HG02642 (cell line): ENCODE measurements at regions not wholly inside any gene's neighbourhood (a gene's known extent, or its start where the extent isn't known, plus 50 kb on each side); places are given as distances from the start of the nearest gene placed in this dataset.

Experiments
- ATAC-seq: cut with Tn5 transposase; IDR thresholded peaks from one replicate; pipeline ENCODE4 v1.9.1; 2021; ENCODE audit warnings: mild to moderate bottlenecking; ENCODE audit not compliant: unreplicated experiment, poor library complexity

- ATAC-seq, result no peak
Measured at GRCh38 chr17:27991462-27991993, 50.9 kb upstream of the NLK start.
